Heart left ventricle (tissue), 13 donors: ENCODE measurements at regions not wholly inside any gene's neighbourhood (a gene's known extent, or its start where the extent isn't known, plus 50 kb on each side); places are given as distances from the start of the nearest gene placed in this dataset.

Experiments
- CTCF ChIP-seq, 12 donors: fragments of 200-600 bp; sonication (generic) in 4 of 12; IDR thresholded peaks; one replicate each; pipeline versions ENCODE4 v1.5.0 to v1.8.0; 2018 to 2022; ENCODE audit warnings: antibody characterized with exemption in 12 of 12, mild to moderate bottlenecking in 5 of 12
- POLR2A ChIP-seq, 2 donors: fragments of 450-650 bp; IDR thresholded peaks; one replicate each; pipeline ENCODE4 v1.6.1; 2017; ENCODE audit warnings: antibody characterized with exemption in 2 of 2, mild to moderate bottlenecking in 2 of 2, moderate library complexity in 2 of 2
- donor health status: ischemic (EF 13 %, LVEDD 7.1; RV severe dilation, severe dysfunction).
- donor health status: DM: no; HTN: yes; CAD: no.
- donor health status: DM: no; HTN: no; CAD: no.
- donor health status: ischemic (EF 25% LVEDD 6.9; RV normal size, moderate dysfunction).
- donor health status: ischemic (EF 25% LVEDD 5.7; RV mildly dilated, moderate dysfunction).
- donor health status: ischemic (EF 35%, LVEDD 5.7; RV mildly dilated, moderate dysfunction).
- donor health status: nonischemic (EF 11% LVEDD 7.7; RV severe dilation, severe dysfunction).
- donor health status: DM: yes; HTN: yes; CAD: no.
- donor health status: PGD.
- donor health status: ischemic (EF 29% LVEDD 5.4; RV normal size, mild dysfunction).
- donor health status: nonischemic (EF 23%, LVEDD 6.1; RV moderate dilation, normal function).

- TF ChIP-seq POLR2A (IDR thresholded peaks at IDR 0.05) (no peak), CTCF (IDR thresholded peaks at IDR 0.05) (no peak)
Measured at GRCh38 chr4:23981328-23981727, 91.5 kb upstream of the PPARGC1A start.
